ENCODE measurements at regions not wholly inside any gene's neighbourhood (a gene's known extent, or its start where the extent isn't known, plus 50 kb on each side); places are given as distances from the start of the nearest gene placed in this dataset.

GRCh38 chr6:49004801-49005200 lies 458.3 kb downstream of the MMUT start:
- TF ChIP-seq CTCF (IDR thresholded peaks at IDR 0.05) = no peak
- TF ChIP-seq POLR2A (IDR thresholded peaks at IDR 0.05) = no peak
